H1 (cell line): ENCODE measurements at regions not wholly inside any gene's neighbourhood (a gene's known extent, or its start where the extent isn't known, plus 50 kb on each side); places are given as distances from the start of the nearest gene placed in this dataset.

Source experiments
- JUND ChIP-seq: IDR thresholded peaks from 2 replicates; pipeline ENCODE4 v1.6.1; 2011; ENCODE audit warnings: mild to moderate bottlenecking, improper control_type of control experiment, low read length
- SRF ChIP-seq: IDR thresholded peaks from 2 replicates; pipeline ENCODE4 v1.6.1; 2011; ENCODE audit warnings: mild to moderate bottlenecking, low read depth, low read length, moderate library complexity
- TF ChIP-seq, protein P1 (sequence below), 3 experiments: IDR thresholded peaks; 1 replicate in 2 of 3; 2 replicates in 1 of 3; pipeline versions ENCODE4 v1.5.1 to v1.6.1; 2011; ENCODE audit warnings: low read length in 3 of 3, mild to moderate bottlenecking in 3 of 3, inconsistent platforms in 2 of 3, low read depth in 1 of 3, moderate library complexity in 1 of 3; ENCODE audit not compliant: insufficient read depth in 1 of 3; ENCODE audit errors: control extremely low read depth in 1 of 3

DNA sequence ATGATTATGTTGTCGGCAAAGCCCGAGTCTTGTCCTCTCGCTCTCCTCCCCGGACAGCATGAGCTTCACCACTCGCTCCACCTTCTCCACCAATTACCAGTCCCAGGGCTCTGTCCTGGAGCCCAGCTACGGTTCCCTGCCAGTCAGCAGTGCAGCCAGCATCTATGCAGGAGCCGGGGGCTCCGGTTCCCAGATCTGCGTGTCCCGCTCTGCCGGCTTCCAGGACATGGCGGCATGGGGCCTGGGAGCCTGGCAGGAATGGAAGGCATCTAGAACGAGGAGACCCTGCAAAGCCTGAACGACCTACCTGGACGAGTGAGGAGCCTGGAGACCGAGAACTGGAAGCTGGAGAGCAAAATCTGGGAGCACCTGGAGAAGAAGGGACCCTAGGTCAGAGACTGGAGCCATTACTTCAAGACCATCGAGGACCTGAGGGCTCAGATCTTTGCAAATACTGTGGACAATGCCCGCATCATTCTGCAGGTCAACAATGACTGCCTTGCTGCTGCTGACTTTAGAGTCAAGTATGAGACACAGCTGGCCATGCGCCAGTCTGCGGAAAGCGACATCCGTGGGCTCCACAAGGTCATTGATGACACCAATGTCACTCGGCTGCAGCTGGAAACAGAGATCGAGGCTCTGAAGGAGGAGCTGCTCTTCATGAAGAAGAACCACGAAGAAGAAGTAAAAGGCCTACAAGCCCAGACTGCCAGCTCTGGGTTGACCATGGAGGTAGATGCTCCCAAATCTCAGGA, 101.3 kb upstream of the MAN2A1 start:
- TF ChIP-seq JUND (no peak), SRF (no peak)
- TF ChIP-seq, protein P1, sequence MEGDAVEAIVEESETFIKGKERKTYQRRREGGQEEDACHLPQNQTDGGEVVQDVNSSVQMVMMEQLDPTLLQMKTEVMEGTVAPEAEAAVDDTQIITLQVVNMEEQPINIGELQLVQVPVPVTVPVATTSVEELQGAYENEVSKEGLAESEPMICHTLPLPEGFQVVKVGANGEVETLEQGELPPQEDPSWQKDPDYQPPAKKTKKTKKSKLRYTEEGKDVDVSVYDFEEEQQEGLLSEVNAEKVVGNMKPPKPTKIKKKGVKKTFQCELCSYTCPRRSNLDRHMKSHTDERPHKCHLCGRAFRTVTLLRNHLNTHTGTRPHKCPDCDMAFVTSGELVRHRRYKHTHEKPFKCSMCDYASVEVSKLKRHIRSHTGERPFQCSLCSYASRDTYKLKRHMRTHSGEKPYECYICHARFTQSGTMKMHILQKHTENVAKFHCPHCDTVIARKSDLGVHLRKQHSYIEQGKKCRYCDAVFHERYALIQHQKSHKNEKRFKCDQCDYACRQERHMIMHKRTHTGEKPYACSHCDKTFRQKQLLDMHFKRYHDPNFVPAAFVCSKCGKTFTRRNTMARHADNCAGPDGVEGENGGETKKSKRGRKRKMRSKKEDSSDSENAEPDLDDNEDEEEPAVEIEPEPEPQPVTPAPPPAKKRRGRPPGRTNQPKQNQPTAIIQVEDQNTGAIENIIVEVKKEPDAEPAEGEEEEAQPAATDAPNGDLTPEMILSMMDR (IDR thresholded peaks at IDR 0.05; ENCODE audit: control extremely low read depth in 1 of 3, insufficient read depth in 1 of 3, low read depth in 1 of 3, low read length in 3 of 3), result no peak
